Keratinocyte (primary cell): ENCODE measurements at regions not wholly inside any gene's neighbourhood (a gene's known extent, or its start where the extent isn't known, plus 50 kb on each side); places are given as distances from the start of the nearest gene placed in this dataset.

Source experiments
- EZH2 ChIP-seq: IDR thresholded peaks from one replicate; pipeline ENCODE4 v1.6.1; 2012; ENCODE audit warnings: inconsistent platforms, mild to moderate bottlenecking, low read length, moderate library complexity
- TF ChIP-seq, protein P1 (sequence below), 3 experiments: IDR thresholded peaks in 1 of 3; conservative IDR thresholded peaks in 1 of 3; optimal IDR thresholded peaks in 1 of 3; 2 replicates in 2 of 3; 3 replicates in 1 of 3; pipeline versions ENCODE3 to v1.5.1; 2011; ENCODE audit warnings: low read length in 3 of 3, mild to moderate bottlenecking in 3 of 3, moderate library complexity in 2 of 3, control low read depth in 1 of 3, inconsistent platforms in 1 of 3; ENCODE audit not compliant: insufficient read depth in 2 of 3; ENCODE audit errors: extremely low read depth in 1 of 3

DNA sequence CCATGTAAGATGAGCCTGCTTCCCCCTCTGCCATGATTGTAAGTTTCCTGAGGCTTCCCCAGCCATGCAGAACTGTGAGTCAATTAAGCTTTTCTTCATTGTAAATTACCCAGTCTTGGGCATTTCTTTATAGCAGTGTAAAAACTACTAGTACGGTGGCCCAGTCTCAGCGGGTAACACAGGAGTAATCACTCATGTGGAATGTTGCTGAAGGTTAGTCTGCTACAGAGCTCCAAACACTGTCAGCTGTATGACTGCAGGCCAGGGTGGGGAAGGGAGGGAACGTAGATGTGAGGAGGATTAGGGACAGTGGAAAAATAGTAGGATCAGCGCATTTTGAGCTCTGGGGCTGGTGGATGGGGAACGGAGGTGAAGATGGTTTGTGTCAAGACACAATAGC, 711.2 kb upstream of the SOX11 start:
- TF ChIP-seq, protein P1, sequence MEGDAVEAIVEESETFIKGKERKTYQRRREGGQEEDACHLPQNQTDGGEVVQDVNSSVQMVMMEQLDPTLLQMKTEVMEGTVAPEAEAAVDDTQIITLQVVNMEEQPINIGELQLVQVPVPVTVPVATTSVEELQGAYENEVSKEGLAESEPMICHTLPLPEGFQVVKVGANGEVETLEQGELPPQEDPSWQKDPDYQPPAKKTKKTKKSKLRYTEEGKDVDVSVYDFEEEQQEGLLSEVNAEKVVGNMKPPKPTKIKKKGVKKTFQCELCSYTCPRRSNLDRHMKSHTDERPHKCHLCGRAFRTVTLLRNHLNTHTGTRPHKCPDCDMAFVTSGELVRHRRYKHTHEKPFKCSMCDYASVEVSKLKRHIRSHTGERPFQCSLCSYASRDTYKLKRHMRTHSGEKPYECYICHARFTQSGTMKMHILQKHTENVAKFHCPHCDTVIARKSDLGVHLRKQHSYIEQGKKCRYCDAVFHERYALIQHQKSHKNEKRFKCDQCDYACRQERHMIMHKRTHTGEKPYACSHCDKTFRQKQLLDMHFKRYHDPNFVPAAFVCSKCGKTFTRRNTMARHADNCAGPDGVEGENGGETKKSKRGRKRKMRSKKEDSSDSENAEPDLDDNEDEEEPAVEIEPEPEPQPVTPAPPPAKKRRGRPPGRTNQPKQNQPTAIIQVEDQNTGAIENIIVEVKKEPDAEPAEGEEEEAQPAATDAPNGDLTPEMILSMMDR (optimal IDR thresholded peaks at IDR 0.05 in 1 of 3, IDR thresholded peaks at IDR 0.05 in 1 of 3, conservative IDR thresholded peaks at IDR 0.05 in 1 of 3; ENCODE audit: extremely low read depth in 1 of 3, insufficient read depth in 2 of 3, low read length in 3 of 3) = no peak
- TF ChIP-seq EZH2 = no peak
